Panc1 (cell line): ENCODE measurements at regions not wholly inside any gene's neighbourhood (a gene's known extent, or its start where the extent isn't known, plus 50 kb on each side); places are given as distances from the start of the nearest gene placed in this dataset.

Experiments
- ATAC-seq: fragments of 200-7000 bp; cut with Tn5 transposase; 2 replicates; pipeline ENCODE4 v1.9.1; 2020; ENCODE audit warnings: mild to moderate bottlenecking, moderate library complexity
- BruUV-seq: library from RNA; stranded (reverse); fragments of 400-500 nt; replicated peaks from 2 replicates; lab custom pipeline; 2021; lab: Mats Ljungman, UMichigan
- CTCF ChIA-PET: fragments of 300-600 bp; sonication (Branson Sonifier 250); formaldehyde crosslinking; loops from one replicate; lab custom pipeline; 2022; ENCODE audit warnings: antibody characterized with exemption; lab: Charles Lee
- POLR2A ChIA-PET: fragments of 300-600 bp; sonication (Branson Sonifier 250); formaldehyde crosslinking; loops from one replicate; lab custom pipeline; 2022; ENCODE audit warnings: antibody characterized with exemption; lab: Charles Lee
- DNase-seq: peaks from one replicate; pipeline ENCODE4 v3.0.0-alpha.2; 2010; ENCODE audit warnings: low read depth, low spot score
- H3K27ac ChIP-seq: 2 replicates; pipeline ENCODE4 v1.5.1; 2011; ENCODE audit warnings: mild to moderate bottlenecking, low read length, inconsistent platforms
- H3K27me3 ChIP-seq: fragments of 200-500 bp; sonication (Bioruptor generic); 2 replicates; pipeline ENCODE4 v1.6.0; 2014; ENCODE audit warnings: low read length, inconsistent platforms; ENCODE audit not compliant: control insufficient read depth, insufficient read depth
- H3K36me3 ChIP-seq: fragments of 200-500 bp; sonication (Bioruptor generic); 2 replicates; pipeline ENCODE4 v1.5.1; 2014; ENCODE audit warnings: inconsistent platforms, mild to moderate bottlenecking, low read length, moderate library complexity; ENCODE audit not compliant: control insufficient read depth, insufficient read depth
- H3K4me1 ChIP-seq: 2 replicates; pipeline ENCODE4 v1.5.1; 2011; ENCODE audit warnings: inconsistent platforms, mild to moderate bottlenecking, low read length, moderate library complexity; ENCODE audit not compliant: control insufficient read depth, insufficient read depth
- H3K4me3 ChIP-seq, 2 experiments: 2 replicates each; pipeline ENCODE4 v1.5.1; 2011 to 2012; ENCODE audit warnings: low read depth in 2 of 2, low read length in 2 of 2, mild to moderate bottlenecking in 2 of 2, inconsistent platforms in 1 of 2, moderate library complexity in 1 of 2
- H3K9me3 ChIP-seq: fragments of 200-500 bp; sonication (Bioruptor generic); 2 replicates; pipeline ENCODE4 v1.5.1; 2014; ENCODE audit warnings: low read depth, mild to moderate bottlenecking, inconsistent platforms, low read length, moderate library complexity; ENCODE audit not compliant: control insufficient read depth, insufficient read depth
- POLR2AphosphoS5 ChIP-seq: IDR thresholded peaks from 2 replicates; pipeline ENCODE4 v1.6.1; 2012; ENCODE audit warnings: mild to moderate bottlenecking, low read depth, low read length, moderate library complexity
- REST ChIP-seq, 2 experiments: IDR thresholded peaks; 2 replicates each; pipeline ENCODE4 v1.6.1; 2011 to 2012; ENCODE audit warnings: low read depth in 2 of 2, control low read depth in 1 of 2, low read length in 1 of 2, mild to moderate bottlenecking in 1 of 2, moderate library complexity in 1 of 2; ENCODE audit not compliant: insufficient read depth in 1 of 2
- SIN3A ChIP-seq: IDR thresholded peaks from 2 replicates; pipeline ENCODE4 v1.6.1; 2012; ENCODE audit warnings: low read depth, mild to moderate bottlenecking, low read length, moderate library complexity, borderline replicate concordance; ENCODE audit not compliant: insufficient read depth
- TCF7L2 ChIP-seq: IDR thresholded peaks from 2 replicates; pipeline ENCODE4 v1.6.1; 2011; ENCODE audit warnings: mild to moderate bottlenecking, low read depth, low read length, inconsistent platforms
- in situ Hi-C: cut with HindIII; loops from 2 replicates; pipeline ENCODE4 v1.10.0; 2016; ENCODE audit warnings: low sequenced_read_pairs, low pct_unique_long_range_greater_than_20kb
- intact Hi-C: fragments of 100-400 bp; cut with micrococcal nuclease; formaldehyde crosslinking; loops from one replicate; pipeline ENCODE4 v1.10.0; 2022; ENCODE audit not compliant: unreplicated experiment
- TF ChIP-seq, protein P1 (sequence below): fragments of 450-650 bp; IDR thresholded peaks from 2 replicates; pipeline ENCODE4 v1.5.1; 2017; ENCODE audit warnings: mild to moderate bottlenecking

DNA sequence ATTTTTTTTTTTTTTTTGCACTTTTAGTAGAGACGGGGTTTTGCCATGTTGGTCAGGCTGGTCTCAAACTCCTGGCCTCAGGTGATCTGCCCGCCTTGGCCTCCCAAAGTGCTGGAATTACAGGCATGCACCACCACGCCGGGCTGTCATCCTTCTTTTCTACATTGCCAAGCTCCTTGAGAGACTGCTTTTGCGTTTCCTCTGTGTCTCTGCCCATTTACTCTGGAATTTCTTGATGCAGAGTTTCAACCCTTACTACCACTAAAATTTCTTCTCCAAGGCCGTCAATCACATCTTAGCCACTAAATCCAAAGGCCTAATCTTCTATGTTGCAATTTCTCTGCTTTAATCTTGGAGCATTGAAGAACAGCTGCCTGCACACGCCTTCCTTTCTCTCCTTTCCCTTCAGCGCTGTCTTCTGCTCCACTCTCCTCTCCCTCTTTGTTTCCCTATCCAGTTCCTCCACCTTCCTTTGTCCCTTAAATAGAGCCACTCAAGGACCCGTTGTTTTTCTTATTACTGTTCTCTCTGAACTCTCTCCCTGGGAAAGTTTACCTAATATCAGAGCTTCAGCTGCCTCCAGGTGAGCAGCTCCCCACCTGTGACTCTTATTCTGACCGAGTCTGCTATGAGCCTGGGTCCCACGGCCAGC, 98.8 kb downstream of the SLC35B3 start:
- Histone ChIP-seq H3K27me3 (no peaks in the 10 kb centered on the region), H3K4me3 (no peak overlapping the region), H3K36me3 (no peaks in the 10 kb centered on the region), H3K4me1 (no peaks in the 10 kb centered on the region), H3K9me3 (no peaks in the 10 kb centered on the region), H3K27ac (no peak overlapping the region)
- POLR2A ChIA-PET, result interaction anchor here (0.6 kb wide), 1 partner anchor 97 kb away, joined by 4 read pairs; no protein-coding TSS in a partner anchor
- no TSS peak for BruUV-seq
- CTCF ChIA-PET, result no interaction called here
- DNase-seq (no peak), ATAC-seq (no peak)
- intact Hi-C loops (no loop called here), in situ Hi-C loops (no loop called here)
- no peak for TF ChIP-seq SIN3A
- TF ChIP-seq REST (IDR thresholded peaks at IDR 0.05; ENCODE audit: insufficient read depth in 1 of 2, low read depth in 2 of 2, low read length in 1 of 2), result no peak
- TF ChIP-seq, protein P1, sequence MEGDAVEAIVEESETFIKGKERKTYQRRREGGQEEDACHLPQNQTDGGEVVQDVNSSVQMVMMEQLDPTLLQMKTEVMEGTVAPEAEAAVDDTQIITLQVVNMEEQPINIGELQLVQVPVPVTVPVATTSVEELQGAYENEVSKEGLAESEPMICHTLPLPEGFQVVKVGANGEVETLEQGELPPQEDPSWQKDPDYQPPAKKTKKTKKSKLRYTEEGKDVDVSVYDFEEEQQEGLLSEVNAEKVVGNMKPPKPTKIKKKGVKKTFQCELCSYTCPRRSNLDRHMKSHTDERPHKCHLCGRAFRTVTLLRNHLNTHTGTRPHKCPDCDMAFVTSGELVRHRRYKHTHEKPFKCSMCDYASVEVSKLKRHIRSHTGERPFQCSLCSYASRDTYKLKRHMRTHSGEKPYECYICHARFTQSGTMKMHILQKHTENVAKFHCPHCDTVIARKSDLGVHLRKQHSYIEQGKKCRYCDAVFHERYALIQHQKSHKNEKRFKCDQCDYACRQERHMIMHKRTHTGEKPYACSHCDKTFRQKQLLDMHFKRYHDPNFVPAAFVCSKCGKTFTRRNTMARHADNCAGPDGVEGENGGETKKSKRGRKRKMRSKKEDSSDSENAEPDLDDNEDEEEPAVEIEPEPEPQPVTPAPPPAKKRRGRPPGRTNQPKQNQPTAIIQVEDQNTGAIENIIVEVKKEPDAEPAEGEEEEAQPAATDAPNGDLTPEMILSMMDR, result no peak
- no peak for TF ChIP-seq TCF7L2
- no peak for TF ChIP-seq POLR2AphosphoS5

- Histone ChIP-seq H3K36me3 (no peaks in the 10 kb centered on the region), H3K4me1 (no peaks in the 10 kb centered on the region), H3K27ac (no peak overlapping the region), H3K9me3 (no peaks in the 10 kb centered on the region), H3K27me3 (no peaks in the 10 kb centered on the region), H3K4me3 (no peak overlapping the region)
- DNase-seq (no peak), ATAC-seq (no peak)
- CTCF ChIA-PET, result no interaction called here
- POLR2A ChIA-PET, result no interaction called here
- in situ Hi-C loops, result no loop called here
- BruUV-seq, result no TSS peak
- TF ChIP-seq SIN3A, result no peak
- TF ChIP-seq REST (IDR thresholded peaks at IDR 0.05; ENCODE audit: insufficient read depth in 1 of 2, low read depth in 2 of 2, low read length in 1 of 2), result no peak
- TF ChIP-seq, protein P1, result no peak
- no peak for TF ChIP-seq POLR2AphosphoS5
- no peak for TF ChIP-seq TCF7L2
- intact Hi-C loops, result no loop called here
These were observed 99.4 kb downstream of the SLC35B3 start for GRCh38 chr6:8335896-8336295.
